ENCODE measurements at regions not wholly inside any gene's neighbourhood (a gene's known extent, or its start where the extent isn't known, plus 50 kb on each side); places are given as distances from the start of the nearest gene placed in this dataset.

DNA sequence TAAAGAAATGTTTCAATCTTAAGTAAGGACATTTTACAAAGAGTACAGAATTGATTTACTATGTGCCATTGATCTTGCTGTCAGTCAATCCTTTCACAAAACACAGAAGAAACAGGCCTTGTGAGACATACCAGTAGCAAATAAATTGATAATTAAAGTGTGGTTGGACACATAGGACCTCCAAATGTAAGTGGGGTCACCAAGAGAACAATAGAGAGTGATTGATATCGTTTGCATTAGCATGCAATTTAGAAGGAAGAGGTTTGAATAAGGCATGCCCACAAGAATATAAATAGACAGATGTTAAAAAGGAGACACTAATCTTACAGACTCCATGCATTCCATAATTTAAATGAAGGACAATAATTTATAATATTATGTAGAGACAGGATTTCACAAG lies 1628.3 kb downstream of the PCDH9 start:
- no peak overlapping the region for H3K27ac ChIP-seq (ENCODE audit: low read depth, low read length)
- no peaks in the 10 kb centered on the region for H3K36me3 ChIP-seq (ENCODE audit: control insufficient read depth, low read length)
- no peak overlapping the region for H3K4me3 ChIP-seq (ENCODE audit: low read length)
- no peak overlapping the region for H3K4me2 ChIP-seq (ENCODE audit: low read length)
- no peaks in the 10 kb centered on the region for H3K9me3 ChIP-seq (ENCODE audit: control insufficient read depth, insufficient read depth, low read length)
- no peak for TF ChIP-seq EZH2phosphoT487 (IDR thresholded peaks at IDR 0.05; ENCODE audit: borderline replicate concordance, low read length)
- TF ChIP-seq, protein P1, sequence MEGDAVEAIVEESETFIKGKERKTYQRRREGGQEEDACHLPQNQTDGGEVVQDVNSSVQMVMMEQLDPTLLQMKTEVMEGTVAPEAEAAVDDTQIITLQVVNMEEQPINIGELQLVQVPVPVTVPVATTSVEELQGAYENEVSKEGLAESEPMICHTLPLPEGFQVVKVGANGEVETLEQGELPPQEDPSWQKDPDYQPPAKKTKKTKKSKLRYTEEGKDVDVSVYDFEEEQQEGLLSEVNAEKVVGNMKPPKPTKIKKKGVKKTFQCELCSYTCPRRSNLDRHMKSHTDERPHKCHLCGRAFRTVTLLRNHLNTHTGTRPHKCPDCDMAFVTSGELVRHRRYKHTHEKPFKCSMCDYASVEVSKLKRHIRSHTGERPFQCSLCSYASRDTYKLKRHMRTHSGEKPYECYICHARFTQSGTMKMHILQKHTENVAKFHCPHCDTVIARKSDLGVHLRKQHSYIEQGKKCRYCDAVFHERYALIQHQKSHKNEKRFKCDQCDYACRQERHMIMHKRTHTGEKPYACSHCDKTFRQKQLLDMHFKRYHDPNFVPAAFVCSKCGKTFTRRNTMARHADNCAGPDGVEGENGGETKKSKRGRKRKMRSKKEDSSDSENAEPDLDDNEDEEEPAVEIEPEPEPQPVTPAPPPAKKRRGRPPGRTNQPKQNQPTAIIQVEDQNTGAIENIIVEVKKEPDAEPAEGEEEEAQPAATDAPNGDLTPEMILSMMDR (IDR thresholded peaks at IDR 0.05; ENCODE audit: low read depth, low read length, poor library complexity, severe bottlenecking), result no peak
- H3K27me3 ChIP-seq (ENCODE audit: control insufficient read depth, low read length), result no peaks in the 10 kb centered on the region
- H3K79me2 ChIP-seq (ENCODE audit: control insufficient read depth, low read length), result no peaks in the 10 kb centered on the region
- no peaks in the 10 kb centered on the region for H3K4me1 ChIP-seq (ENCODE audit: control insufficient read depth, low read length)
- no peaks in the 10 kb centered on the region for H4K20me1 ChIP-seq (ENCODE audit: control insufficient read depth, insufficient read depth, low read depth, low read length)
- H3K9me2 ChIP-seq (replicated peaks; ENCODE audit: control insufficient read depth, low read length), result no peaks in the 10 kb centered on the region
- H3F3A ChIP-seq (ENCODE audit: control insufficient read depth, insufficient read depth), result no peaks in the 10 kb centered on the region

- H3K79me2 ChIP-seq (ENCODE audit: control insufficient read depth, low read length), result no peaks in the 10 kb centered on the region
- H3K4me3 ChIP-seq (ENCODE audit: low read length), result no peak overlapping the region
- TF ChIP-seq, protein P1 (IDR thresholded peaks at IDR 0.05; ENCODE audit: low read depth, low read length, poor library complexity, severe bottlenecking), result no peak
- TF ChIP-seq EZH2phosphoT487 (IDR thresholded peaks at IDR 0.05; ENCODE audit: borderline replicate concordance, low read length), result no peak
- no peaks in the 10 kb centered on the region for H3K9me2 ChIP-seq (replicated peaks; ENCODE audit: control insufficient read depth, low read length)
- H3K27ac ChIP-seq (ENCODE audit: low read depth, low read length), result no peak overlapping the region
- H3K4me1 ChIP-seq (ENCODE audit: control insufficient read depth, low read length), result no peaks in the 10 kb centered on the region
- no peaks in the 10 kb centered on the region for H3K9me3 ChIP-seq (ENCODE audit: control insufficient read depth, insufficient read depth, low read length)
- no peaks in the 10 kb centered on the region for H3K27me3 ChIP-seq (ENCODE audit: control insufficient read depth, low read length)
- no peaks in the 10 kb centered on the region for H4K20me1 ChIP-seq (ENCODE audit: control insufficient read depth, insufficient read depth, low read depth, low read length)
- H3K36me3 ChIP-seq (ENCODE audit: control insufficient read depth, low read length), result no peaks in the 10 kb centered on the region
- no peaks in the 10 kb centered on the region for H3F3A ChIP-seq (ENCODE audit: control insufficient read depth, insufficient read depth)
- no peak overlapping the region for H3K4me2 ChIP-seq (ENCODE audit: low read length)
Observed at GRCh38 chr13:65600702-65601101, 1629.4 kb downstream of the PCDH9 start.

DNA sequence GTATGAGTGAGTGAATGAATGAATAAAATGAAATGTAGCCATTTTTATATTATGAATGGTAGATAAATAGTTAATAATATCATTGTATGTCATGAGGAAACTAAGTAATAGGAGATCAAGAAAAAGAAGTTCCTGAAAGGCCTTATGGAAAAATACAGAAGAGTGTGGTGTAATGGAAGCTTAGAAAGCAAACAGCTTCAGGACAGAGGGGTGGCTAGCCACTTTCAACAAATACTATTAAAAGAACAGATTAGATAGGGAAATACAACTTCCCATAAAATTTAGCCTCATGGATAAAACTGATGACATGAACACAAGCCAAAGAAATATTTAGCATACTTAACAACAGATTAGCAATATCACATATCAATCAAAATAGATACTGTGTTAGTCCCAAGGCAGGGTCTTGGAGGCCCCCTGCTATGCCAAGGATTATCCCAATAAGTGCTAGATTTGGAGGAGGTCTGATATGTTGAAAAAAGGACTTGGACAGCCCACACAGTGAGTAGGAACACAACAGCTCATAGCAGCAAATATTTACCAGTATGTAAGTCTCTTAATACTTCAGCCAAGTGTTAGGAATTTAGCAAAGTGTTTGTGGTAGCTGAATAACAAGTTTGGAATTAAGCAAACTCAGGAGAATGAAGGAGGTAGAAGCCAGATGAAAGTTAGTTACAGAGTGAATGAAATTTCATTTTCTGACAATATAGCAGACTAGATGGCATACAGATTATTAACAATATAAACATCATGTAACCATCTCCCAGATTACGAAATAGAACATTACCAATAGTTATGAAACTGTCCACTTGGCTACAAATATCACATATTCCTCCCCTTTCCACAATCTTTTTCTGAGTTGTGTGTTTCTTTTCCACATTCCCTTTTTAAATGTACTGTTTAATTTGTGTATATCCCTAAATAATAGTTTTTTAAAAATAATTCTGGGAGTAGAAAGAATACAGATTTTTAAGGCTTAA lies 1632.0 kb downstream of the PCDH9 start:
- H3F3A ChIP-seq (ENCODE audit: control insufficient read depth, insufficient read depth), result no peaks in the 10 kb centered on the region
- H3K79me2 ChIP-seq (ENCODE audit: control insufficient read depth, low read length), result no peaks in the 10 kb centered on the region
- no peaks in the 10 kb centered on the region for H3K9me3 ChIP-seq (ENCODE audit: control insufficient read depth, insufficient read depth, low read length)
- no peak overlapping the region for H3K27ac ChIP-seq (ENCODE audit: low read depth, low read length)
- no peaks in the 10 kb centered on the region for H3K36me3 ChIP-seq (ENCODE audit: control insufficient read depth, low read length)
- no peak for TF ChIP-seq EZH2phosphoT487 (IDR thresholded peaks at IDR 0.05; ENCODE audit: borderline replicate concordance, low read length)
- TF ChIP-seq, protein P1 (IDR thresholded peaks at IDR 0.05; ENCODE audit: low read depth, low read length, poor library complexity, severe bottlenecking), result no peak
- H3K4me2 ChIP-seq (ENCODE audit: low read length), result no peak overlapping the region
- no peaks in the 10 kb centered on the region for H3K9me2 ChIP-seq (replicated peaks; ENCODE audit: control insufficient read depth, low read length)
- no peak overlapping the region for H3K4me3 ChIP-seq (ENCODE audit: low read length)
- H3K4me1 ChIP-seq (ENCODE audit: control insufficient read depth, low read length), result no peaks in the 10 kb centered on the region
- no peaks in the 10 kb centered on the region for H4K20me1 ChIP-seq (ENCODE audit: control insufficient read depth, insufficient read depth, low read depth, low read length)
- no peaks in the 10 kb centered on the region for H3K27me3 ChIP-seq (ENCODE audit: control insufficient read depth, low read length)
